ENCODE measurements at regions not wholly inside any gene's neighbourhood (a gene's known extent, or its start where the extent isn't known, plus 50 kb on each side); places are given as distances from the start of the nearest gene placed in this dataset.
A peak's percentile ranks its signal among the peaks of the same experiment; 100 is the strongest.

- no peak for DNase-seq
These were observed 50.4 kb downstream of the RUSC2 start for GRCh38 chr9:35540315-35540714.

DNA sequence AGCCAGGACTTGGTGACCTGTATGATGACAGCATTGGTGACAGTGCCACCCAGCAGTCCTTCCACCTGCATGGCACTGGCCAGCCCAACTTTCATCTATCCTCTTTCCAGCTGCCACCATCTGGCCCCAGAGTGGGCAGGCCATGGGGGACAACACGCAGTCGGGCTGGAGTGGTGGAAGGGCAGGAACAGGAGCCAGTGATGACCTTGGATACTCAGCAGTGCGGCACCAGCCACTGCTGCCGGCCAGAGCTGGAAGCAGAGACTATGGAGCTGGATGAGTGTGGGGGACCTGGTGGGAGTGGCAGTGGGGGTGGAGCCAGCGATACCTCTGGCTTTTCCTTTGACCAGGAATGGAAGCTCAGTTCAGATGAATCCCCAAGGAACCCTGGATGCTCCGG is 56.9 kb downstream of the RUSC2 start:
- DNase-seq, result no peak

- no peak for DNase-seq
These were observed 57.1 kb upstream of the TESK1 start for GRCh38 chr9:35547889-35548418.

DNA sequence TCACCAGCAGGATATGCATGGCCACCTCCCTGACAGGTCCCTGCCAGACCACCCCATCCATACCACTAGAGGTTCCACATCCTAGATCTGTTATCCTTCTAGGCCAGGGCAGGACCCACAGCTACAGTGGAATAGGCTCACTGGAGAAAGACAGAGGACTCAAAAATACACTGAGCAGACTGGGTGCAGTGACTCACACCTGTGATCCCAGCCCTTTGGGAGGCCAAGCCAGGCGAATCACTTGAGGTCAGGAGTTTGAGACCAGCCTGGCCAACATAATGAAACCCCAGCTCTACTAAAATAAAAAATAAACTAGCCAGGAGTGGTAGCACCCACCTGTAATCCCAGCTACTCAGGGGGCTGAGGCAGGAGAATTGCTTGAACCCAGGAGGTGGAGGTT is 56.5 kb upstream of the TESK1 start:
- DNase-seq, result no peak

DNA sequence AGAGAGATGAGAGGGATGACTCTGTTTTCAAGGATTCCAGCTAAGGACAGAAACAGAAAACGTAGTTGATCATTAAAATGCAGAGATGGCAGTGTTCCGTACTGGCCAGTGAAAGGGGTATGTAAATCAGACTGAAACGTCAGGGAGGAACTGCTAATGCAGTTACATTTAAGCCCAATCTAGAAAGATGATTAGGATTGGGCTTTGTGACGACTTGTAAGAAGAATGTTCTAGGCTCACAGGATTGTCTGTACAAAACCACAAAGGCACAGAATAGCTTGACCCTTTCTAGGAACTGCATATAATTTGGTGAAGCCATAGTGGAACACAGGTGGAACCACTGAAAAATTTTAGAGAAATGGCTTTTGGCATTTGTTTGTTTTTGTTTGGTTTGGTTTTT is 55.6 kb upstream of the TESK1 start:
- DNase-seq, result no peak

GRCh38 chr9:35552376-35552775 is 52.7 kb upstream of the TESK1 start:
- no peak for DNase-seq

DNA sequence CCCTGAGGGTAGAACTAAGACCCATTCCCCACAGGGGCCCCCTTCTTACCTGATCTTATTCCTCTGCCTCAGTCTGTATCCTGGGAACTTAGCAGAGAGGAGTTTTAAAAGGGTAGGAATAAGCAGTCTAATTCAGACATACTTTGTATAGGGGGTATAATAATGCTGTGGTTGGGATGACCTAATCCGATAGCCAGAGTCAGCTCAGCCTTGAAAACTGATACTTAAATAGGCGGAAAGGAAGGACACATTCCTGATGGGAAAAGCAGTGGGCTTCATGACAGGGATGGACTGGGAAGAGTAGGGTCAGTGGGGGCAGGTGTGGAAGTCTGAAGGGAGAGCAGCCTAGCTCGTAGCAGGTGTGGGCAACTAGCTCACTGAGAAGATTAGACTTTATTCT is 52.2 kb upstream of the TESK1 start:
- no peak for DNase-seq

- DNase-seq, result peak; percentile 70
These were observed 51.2 kb upstream of the TESK1 start for GRCh38 chr9:35553670-35554543.

- DNase-seq, result no peak
These were observed 49.8 kb upstream of the TESK1 start for GRCh38 chr9:35555246-35555701.
